ENCODE measurements at regions not wholly inside any gene's neighbourhood (a gene's known extent, or its start where the extent isn't known, plus 50 kb on each side); places are given as distances from the start of the nearest gene placed in this dataset.

DNA sequence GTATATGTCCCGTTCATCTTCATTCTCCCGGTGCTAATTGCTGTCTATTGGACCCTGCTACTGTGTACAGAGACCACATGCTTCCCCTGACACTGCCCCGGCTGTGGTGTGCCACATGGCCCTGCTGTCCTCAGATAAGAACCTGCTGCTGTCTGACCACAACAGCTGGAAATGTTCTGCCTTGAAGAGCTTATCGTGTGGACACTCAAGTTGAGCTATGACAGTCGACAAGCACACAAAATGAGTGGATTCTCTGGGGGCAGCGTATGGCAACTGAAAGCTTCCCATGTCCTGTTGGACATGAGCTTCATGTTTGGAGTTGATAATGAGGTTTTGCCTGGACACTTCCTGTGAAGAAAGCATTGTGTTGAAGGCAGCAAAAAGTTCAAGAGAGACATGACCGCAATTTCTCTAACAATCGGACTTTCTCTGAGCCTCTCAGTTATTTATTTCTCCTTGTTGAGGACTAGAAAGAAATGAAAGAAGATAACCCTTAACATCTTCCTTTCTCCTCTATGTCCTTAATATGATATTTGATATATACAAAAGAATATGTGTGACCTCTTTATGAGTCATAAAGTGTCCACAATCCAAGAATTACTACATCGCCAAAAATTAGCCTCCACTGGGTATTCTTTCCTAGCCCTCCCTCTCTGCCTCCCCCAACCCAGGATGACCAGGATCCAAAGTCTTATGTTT lies 187.1 kb upstream of the TCF21 start:
- H3K27ac ChIP-seq = no peak overlapping the region
- TF ChIP-seq, protein P1, sequence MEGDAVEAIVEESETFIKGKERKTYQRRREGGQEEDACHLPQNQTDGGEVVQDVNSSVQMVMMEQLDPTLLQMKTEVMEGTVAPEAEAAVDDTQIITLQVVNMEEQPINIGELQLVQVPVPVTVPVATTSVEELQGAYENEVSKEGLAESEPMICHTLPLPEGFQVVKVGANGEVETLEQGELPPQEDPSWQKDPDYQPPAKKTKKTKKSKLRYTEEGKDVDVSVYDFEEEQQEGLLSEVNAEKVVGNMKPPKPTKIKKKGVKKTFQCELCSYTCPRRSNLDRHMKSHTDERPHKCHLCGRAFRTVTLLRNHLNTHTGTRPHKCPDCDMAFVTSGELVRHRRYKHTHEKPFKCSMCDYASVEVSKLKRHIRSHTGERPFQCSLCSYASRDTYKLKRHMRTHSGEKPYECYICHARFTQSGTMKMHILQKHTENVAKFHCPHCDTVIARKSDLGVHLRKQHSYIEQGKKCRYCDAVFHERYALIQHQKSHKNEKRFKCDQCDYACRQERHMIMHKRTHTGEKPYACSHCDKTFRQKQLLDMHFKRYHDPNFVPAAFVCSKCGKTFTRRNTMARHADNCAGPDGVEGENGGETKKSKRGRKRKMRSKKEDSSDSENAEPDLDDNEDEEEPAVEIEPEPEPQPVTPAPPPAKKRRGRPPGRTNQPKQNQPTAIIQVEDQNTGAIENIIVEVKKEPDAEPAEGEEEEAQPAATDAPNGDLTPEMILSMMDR (IDR thresholded peaks at IDR 0.05) = no peak
- no peak for TF ChIP-seq ZFX (IDR thresholded peaks at IDR 0.05; ENCODE audit: borderline replicate concordance)

DNA sequence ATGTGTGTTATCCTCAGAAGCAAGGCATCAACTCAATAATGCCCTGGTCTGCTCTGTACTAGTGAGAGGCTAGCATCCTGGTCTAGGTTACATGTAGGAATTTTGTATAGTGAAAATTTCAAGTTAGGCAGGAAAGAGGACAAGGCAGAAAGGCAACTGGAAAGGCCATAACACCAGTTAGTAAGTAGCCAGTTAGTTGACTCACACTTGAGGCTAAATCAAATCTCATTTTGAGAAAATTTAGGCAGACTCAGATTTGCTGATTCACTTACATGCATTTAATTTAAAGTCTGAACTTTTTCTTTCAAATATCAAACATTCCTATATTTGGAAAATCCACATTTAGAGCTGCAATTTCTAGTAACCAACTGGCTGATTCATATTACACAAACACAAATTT lies 184.5 kb upstream of the TCF21 start:
- H3K27ac ChIP-seq = no peak overlapping the region
- TF ChIP-seq ZFX (IDR thresholded peaks at IDR 0.05; ENCODE audit: borderline replicate concordance) = no peak
- TF ChIP-seq, protein P1 (IDR thresholded peaks at IDR 0.05) = no peak

DNA sequence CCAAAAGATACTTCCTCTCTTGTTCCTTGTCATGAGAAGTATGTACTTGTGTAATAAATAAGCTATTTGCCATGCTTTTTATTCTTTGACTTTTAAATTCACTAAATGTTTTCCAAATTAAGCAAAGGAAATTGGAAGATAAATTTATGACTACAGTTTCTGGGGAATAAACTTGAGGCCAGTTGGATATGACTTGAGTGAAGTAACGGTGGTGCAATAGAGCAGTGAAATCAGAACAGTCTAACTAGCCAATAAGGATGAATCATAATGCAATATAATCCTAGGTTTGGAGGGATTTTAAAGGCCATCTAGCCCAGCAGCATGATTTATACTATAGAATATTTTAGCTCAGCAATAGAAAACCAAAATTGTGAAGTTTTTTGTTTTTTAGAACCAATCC lies 183.8 kb upstream of the TCF21 start:
- H3K27ac ChIP-seq = no peak overlapping the region
- no peak for TF ChIP-seq ZFX (IDR thresholded peaks at IDR 0.05; ENCODE audit: borderline replicate concordance)
- TF ChIP-seq, protein P1 (IDR thresholded peaks at IDR 0.05) = no peak

DNA sequence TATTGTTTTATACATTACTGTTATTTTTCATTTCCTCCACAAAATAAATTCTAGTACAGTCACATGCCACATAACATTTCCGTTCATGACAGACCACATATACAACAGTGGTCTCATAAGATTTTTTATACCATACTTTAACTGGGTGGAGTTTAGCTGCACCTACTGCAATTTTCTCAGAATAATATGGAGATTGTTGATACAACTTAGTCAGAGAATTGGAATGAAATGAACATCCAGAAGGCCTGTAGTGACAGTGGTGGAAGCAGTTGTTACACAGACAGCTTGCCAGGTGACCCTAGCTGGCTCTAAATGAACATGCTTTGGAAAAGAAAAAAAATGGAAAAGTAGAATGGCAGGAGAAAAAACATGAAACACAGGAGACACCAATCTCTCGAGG lies 183.2 kb upstream of the TCF21 start:
- no peak overlapping the region for H3K27ac ChIP-seq

DNA sequence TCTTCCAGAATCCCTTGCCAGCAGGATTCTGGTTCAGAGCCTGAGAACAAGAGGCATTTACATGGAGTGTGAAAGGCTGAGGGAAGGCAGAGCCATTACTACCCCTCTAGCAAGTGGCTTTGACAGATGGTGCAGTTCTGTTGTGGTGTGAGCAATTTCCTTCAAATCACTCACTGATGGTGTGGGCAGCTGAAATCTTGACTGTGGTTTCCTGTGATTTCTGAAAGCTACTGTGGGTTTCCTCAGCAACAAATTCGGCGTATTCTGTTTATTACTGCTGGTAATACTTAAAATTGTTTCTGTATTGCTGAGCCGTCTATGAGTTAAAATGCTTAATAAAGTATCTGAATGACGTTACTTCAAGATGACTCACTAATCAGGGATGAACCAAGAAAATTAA lies 181.5 kb upstream of the TCF21 start:
- no peak overlapping the region for H3K27ac ChIP-seq
- TF ChIP-seq ZFX (IDR thresholded peaks at IDR 0.05; ENCODE audit: borderline replicate concordance) = no peak

More for the DNA sequence above, 183.2 kb upstream of the TCF21 start:
- no peak for TF ChIP-seq ZFX (IDR thresholded peaks at IDR 0.05; ENCODE audit: borderline replicate concordance)
- TF ChIP-seq, protein P1 (IDR thresholded peaks at IDR 0.05) = no peak

DNA sequence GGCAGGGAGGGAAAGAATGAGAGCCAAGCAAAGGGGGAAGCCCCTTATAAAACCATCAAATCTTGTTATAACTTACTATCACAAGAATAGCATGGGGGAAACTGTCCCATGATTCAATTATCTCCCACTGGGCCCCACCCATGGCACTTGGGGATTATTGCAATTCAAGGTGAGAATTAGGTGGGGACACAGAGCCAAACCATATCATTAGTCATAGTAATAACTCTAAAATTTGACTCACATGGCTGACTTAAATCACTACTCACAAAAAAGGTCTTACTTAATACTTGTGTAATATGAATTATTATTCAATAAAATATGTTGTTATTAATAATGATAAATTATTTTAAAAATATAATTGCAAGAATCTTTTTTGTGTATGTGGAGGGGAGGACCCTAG lies 178.1 kb upstream of the TCF21 start:
- H3K27ac ChIP-seq = no peak overlapping the region
- no peak for TF ChIP-seq ZFX (IDR thresholded peaks at IDR 0.05; ENCODE audit: borderline replicate concordance)
- TF ChIP-seq, protein P1 (IDR thresholded peaks at IDR 0.05) = no peak

DNA sequence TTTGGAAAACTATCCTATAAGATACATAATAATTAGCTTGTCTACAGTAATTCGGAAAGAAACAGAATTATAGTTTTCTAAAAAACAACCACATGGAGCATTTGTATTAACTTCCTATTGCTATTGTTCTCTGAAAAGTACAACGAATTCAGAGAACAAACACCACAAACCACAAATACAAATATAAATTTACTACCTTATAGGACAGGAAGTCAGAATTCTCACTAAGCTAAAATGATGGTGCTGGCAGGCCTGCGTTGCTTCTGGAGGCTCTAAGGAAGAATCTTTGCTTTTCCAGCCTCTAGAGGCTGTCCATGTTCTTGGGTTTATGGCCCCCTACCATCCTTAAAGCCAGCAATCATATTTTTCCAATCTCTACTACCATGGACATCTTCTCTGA lies 173.6 kb upstream of the TCF21 start:
- H3K27ac ChIP-seq = no peak overlapping the region
- TF ChIP-seq ZFX (IDR thresholded peaks at IDR 0.05; ENCODE audit: borderline replicate concordance) = no peak
- TF ChIP-seq, protein P1 (IDR thresholded peaks at IDR 0.05) = no peak

DNA sequence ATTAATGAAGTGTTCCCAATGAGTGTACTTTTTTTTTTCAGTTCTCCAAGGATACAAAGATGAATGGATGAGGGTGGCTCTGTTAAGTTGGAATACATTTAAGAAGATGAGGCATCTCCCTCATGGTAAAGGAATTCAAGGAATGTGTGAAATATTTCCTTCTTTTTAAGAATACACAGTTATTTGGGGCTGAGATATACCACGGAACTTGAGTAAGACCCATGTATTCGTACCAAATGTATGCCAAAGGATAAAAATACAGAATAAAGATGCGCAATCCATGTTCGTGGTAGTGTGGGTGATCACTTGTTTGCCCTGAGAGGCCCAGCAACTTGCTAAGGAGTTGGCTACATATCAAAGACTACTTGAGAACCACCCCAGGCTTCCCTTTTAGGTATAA lies 164.2 kb upstream of the TCF21 start:
- no peak overlapping the region for H3K27ac ChIP-seq
- TF ChIP-seq, protein P1 (IDR thresholded peaks at IDR 0.05) = no peak
- no peak for TF ChIP-seq ZFX (IDR thresholded peaks at IDR 0.05; ENCODE audit: borderline replicate concordance)
